BJ (cell line): ENCODE measurements at regions not wholly inside any gene's neighbourhood (a gene's known extent, or its start where the extent isn't known, plus 50 kb on each side); places are given as distances from the start of the nearest gene placed in this dataset.
"Not testable (repeated sequence)": the region's sequence is repeated elsewhere in the genome, so short reads cannot be mapped to it uniquely, and the experiment has no call there.

Source experiments
- CTCF ChIA-PET: fragments of 350-600 bp; formaldehyde crosslinking; extraction: SDS; loops from one replicate; lab custom pipeline; 2021; ENCODE audit warnings: antibody characterized with exemption, inconsistent platforms; lab: Yijun Ruan, JAX
- POLR2A ChIA-PET: fragments of 300-600 bp; sonication (Branson Sonifier 250); formaldehyde crosslinking; extraction: SDS; loops from one replicate; lab custom pipeline; 2021; ENCODE audit warnings: antibody characterized with exemption; lab: Charles Lee
- DNase-seq: peaks from one replicate; pipeline ENCODE4 v3.0.0-alpha.2; 2011; ENCODE audit warnings: low read depth
- H3K27me3 ChIP-seq: 2 replicates; pipeline ENCODE4 v1.6.0; 2011; ENCODE audit warnings: low read length; ENCODE audit not compliant: control insufficient read depth, insufficient read depth
- H3K36me3 ChIP-seq: 2 replicates; pipeline ENCODE4 v1.5.1; 2011; ENCODE audit warnings: low read length; ENCODE audit not compliant: control insufficient read depth, insufficient read depth
- H3K4me3 ChIP-seq: 2 replicates; pipeline ENCODE4 v1.5.1; 2011; ENCODE audit warnings: low read depth, mild to moderate bottlenecking, control low read depth, low read length
- CTCF ChIP-seq: IDR thresholded peaks from 2 replicates; pipeline ENCODE4 v1.5.1; 2011; ENCODE audit warnings: low read depth, mild to moderate bottlenecking, control low read depth, inconsistent platforms, low read length, moderate library complexity; ENCODE audit not compliant: insufficient read depth

- H3K4me3 ChIP-seq, H3K36me3 ChIP-seq, DNase-seq, H3K27me3 ChIP-seq, CTCF ChIA-PET, POLR2A ChIA-PET: not testable (repeated sequence)
These were observed 1065.1 kb downstream of the RPIA start for GRCh38 chr2:89756616-89757015.

GRCh38 chr2:89758332-89759026 is 1067.0 kb downstream of the RPIA start:
- H3K27me3 ChIP-seq, DNase-seq, CTCF ChIA-PET, POLR2A ChIA-PET, H3K36me3 ChIP-seq, H3K4me3 ChIP-seq: not testable (repeated sequence)

GRCh38 chr2:89760762-89761161 is 1069.3 kb downstream of the RPIA start:
- H3K4me3 ChIP-seq, CTCF ChIA-PET, POLR2A ChIA-PET: not testable (repeated sequence)

GRCh38 chr2:89761171-89761570 is 1069.7 kb downstream of the RPIA start:
- CTCF ChIA-PET, DNase-seq, H3K4me3 ChIP-seq, H3K36me3 ChIP-seq, H3K27me3 ChIP-seq, POLR2A ChIA-PET: not testable (repeated sequence)

More at GRCh38 chr2:89760762-89761161, 1069.3 kb downstream of the RPIA start:
- not testable (repeated sequence) for H3K27me3 ChIP-seq, H3K36me3 ChIP-seq, DNase-seq

- DNase-seq, H3K36me3 ChIP-seq, POLR2A ChIA-PET, H3K27me3 ChIP-seq, H3K4me3 ChIP-seq: not testable (repeated sequence)
- CTCF ChIA-PET, result interaction anchor here (0.6 kb wide), 1 partner anchor 88 kb away, joined by 3 read pairs; no protein-coding TSS in a partner anchor
These were observed 1070.4 kb downstream of the RPIA start for GRCh38 chr2:89761863-89762262.

- CTCF ChIA-PET, result interaction anchor here (0.6 kb wide), 1 partner anchor 87 kb away, joined by 3 read pairs; no protein-coding TSS in a partner anchor
- H3K27me3 ChIP-seq, H3K4me3 ChIP-seq, POLR2A ChIA-PET, H3K36me3 ChIP-seq, DNase-seq: not testable (repeated sequence)
These were observed 1071.2 kb downstream of the RPIA start for GRCh38 chr2:89762461-89763253.

GRCh38 chr2:89763254-89763580 is 1071.7 kb downstream of the RPIA start:
- DNase-seq, result no peak

More at GRCh38 chr2:89763254-89763580, 1071.7 kb downstream of the RPIA start:
- no peak for TF ChIP-seq CTCF
- H3K4me3 ChIP-seq, result no peak overlapping the region
- H3K36me3 ChIP-seq, result no peaks in the 10 kb centered on the region
- no peaks in the 10 kb centered on the region for H3K27me3 ChIP-seq
- CTCF ChIA-PET, result no interaction called here
- POLR2A ChIA-PET, result no interaction called here
